Stomach (tissue), 8 donors: ENCODE measurements at regions not wholly inside any gene's neighbourhood (a gene's known extent, or its start where the extent isn't known, plus 50 kb on each side); places are given as distances from the start of the nearest gene placed in this dataset.
"Not testable (repeated sequence)": the region's sequence is repeated elsewhere in the genome, so short reads cannot be mapped to it uniquely, and the experiment has no call there.

Source experiments
- DNase-seq, 2 donors: peaks; one replicate each; pipeline versions ENCODE4 v3.0.0 to v3.0.0-alpha.2; 2013 to 2019
- H3K27ac ChIP-seq, 5 donors: fragments of 200-600 bp in 4 of 5; sonication (generic) in 4 of 5; one replicate each; pipeline ENCODE4 v1.5.1; 2013 to 2019; ENCODE audit warnings: mild to moderate bottlenecking in 1 of 5, moderate library complexity in 1 of 5
- H3K27me3 ChIP-seq, 3 donors: fragments of 200-600 bp; sonication (generic); one replicate each; pipeline ENCODE4 v1.5.1; 2017 to 2019; ENCODE audit warnings: mixed run types in 1 of 3
- H3K36me3 ChIP-seq, 4 donors: fragments of 200-600 bp; sonication (generic); 1 replicate in 3 of 4; 2 replicates in 1 of 4; pipeline ENCODE4 v1.5.1; 2016 to 2019
- H3K4me1 ChIP-seq, 4 donors: fragments of 200-600 bp; sonication (generic); one replicate each; pipeline ENCODE4 v1.5.1; 2016 to 2019
- H3K4me3 ChIP-seq, 4 donors: fragments of 200-600 bp; sonication (generic) in 3 of 4; one replicate each; pipeline ENCODE4 v1.5.1; 2016 to 2019; ENCODE audit warnings: mild to moderate bottlenecking in 1 of 4
- H3K9me3 ChIP-seq, 4 donors: fragments of 200-600 bp; sonication (generic); one replicate each; pipeline ENCODE4 v1.5.1; 2016 to 2019
- EP300 ChIP-seq: sonication (generic); formaldehyde crosslinking; IDR thresholded peaks from one replicate; pipeline ENCODE4 v1.6.1; 2017; ENCODE audit warnings: antibody characterized with exemption
- POLR2A ChIP-seq, 4 donors: fragments of 450-650 bp; IDR thresholded peaks; one replicate each; pipeline ENCODE4 v1.6.1; 2016; ENCODE audit warnings: antibody characterized with exemption in 4 of 4, control low read depth in 2 of 4, mild to moderate bottlenecking in 1 of 4, moderate library complexity in 1 of 4
- POLR2AphosphoS5 ChIP-seq, 3 donors: sonication (generic); formaldehyde crosslinking; IDR thresholded peaks; one replicate each; pipeline ENCODE4 v1.6.1; 2016; ENCODE audit warnings: antibody characterized with exemption in 3 of 3
- WGBS, 5 donors: extraction: QIAGEN DNeasy Blood & Tissue Kit in 3 of 5; methylation state at CpG; one replicate each; pipeline versions ENCODE4 v1.1.5 to v1.1.7; 2013 to 2018; 5-methylcytosine and 5-hydroxymethylcytosine counted together
- intact Hi-C: fragments of 100-400 bp; cut with DNase I; formaldehyde crosslinking; loops from one replicate; pipeline ENCODE4 v1.15.1; 2023; ENCODE audit warnings: low total_unique reads
- TF ChIP-seq, protein P1 (sequence below), 7 experiments: fragments of 450-650 bp in 4 of 7; fragments of 200-600 bp in 3 of 7; sonication (generic) in 3 of 7; IDR thresholded peaks; one replicate each; pipeline ENCODE4 v1.5.1; 2016 to 2019; ENCODE audit warnings: antibody characterized with exemption in 7 of 7, control low read depth in 2 of 7, mild to moderate bottlenecking in 1 of 7
- donor health status: healthy with polysubstance abuse.
- donor health status: Bipolar disorder and iron deficiency.
- donor health status: healthy.

DNA sequence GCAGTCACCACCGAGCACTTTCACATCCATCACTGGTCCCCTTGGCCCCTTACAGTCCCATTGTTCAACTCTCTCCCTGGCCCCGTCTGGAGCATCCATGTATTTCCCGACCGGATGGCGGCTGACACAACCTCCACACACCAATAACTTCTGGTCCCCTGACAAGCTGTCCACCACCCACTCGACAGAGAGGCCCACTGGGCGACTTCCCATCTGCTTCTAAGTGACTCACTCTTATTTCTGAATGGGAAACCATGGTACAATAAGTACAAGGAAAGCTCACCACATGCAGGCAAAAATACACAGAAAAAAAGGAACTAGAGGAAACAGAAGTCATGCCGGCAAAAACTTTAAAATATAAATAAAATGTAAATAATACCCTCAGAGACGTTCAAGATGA is 82.9 kb upstream of the RAB12 start:
- Histone ChIP-seq H3K4me3 (no peak overlapping the region), H3K27ac (no peak overlapping the region), H3K4me1 (no peaks in the 10 kb centered on the region), H3K9me3 (peaks cover 7 to 28% (median 26%) of the 10 kb centered on the region in 4 donors), H3K36me3 (no peaks in the 10 kb centered on the region), H3K27me3 (peaks cover 0 to 21% (median 6%) of the 10 kb centered on the region in 3 donors)
- TF ChIP-seq POLR2A (IDR thresholded peaks at IDR 0.05) (no peak), POLR2AphosphoS5 (IDR thresholded peaks at IDR 0.05) (no peak), EP300 (no peak)
- TF ChIP-seq, protein P1, sequence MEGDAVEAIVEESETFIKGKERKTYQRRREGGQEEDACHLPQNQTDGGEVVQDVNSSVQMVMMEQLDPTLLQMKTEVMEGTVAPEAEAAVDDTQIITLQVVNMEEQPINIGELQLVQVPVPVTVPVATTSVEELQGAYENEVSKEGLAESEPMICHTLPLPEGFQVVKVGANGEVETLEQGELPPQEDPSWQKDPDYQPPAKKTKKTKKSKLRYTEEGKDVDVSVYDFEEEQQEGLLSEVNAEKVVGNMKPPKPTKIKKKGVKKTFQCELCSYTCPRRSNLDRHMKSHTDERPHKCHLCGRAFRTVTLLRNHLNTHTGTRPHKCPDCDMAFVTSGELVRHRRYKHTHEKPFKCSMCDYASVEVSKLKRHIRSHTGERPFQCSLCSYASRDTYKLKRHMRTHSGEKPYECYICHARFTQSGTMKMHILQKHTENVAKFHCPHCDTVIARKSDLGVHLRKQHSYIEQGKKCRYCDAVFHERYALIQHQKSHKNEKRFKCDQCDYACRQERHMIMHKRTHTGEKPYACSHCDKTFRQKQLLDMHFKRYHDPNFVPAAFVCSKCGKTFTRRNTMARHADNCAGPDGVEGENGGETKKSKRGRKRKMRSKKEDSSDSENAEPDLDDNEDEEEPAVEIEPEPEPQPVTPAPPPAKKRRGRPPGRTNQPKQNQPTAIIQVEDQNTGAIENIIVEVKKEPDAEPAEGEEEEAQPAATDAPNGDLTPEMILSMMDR (IDR thresholded peaks at IDR 0.05), result no peak
- 65 to 73% (median 67%) methylated on average over 9 of the region's 9 CpGs for WGBS, 5 donors
- DNase-seq, result no peak
- intact Hi-C loops, result no loop called here

DNA sequence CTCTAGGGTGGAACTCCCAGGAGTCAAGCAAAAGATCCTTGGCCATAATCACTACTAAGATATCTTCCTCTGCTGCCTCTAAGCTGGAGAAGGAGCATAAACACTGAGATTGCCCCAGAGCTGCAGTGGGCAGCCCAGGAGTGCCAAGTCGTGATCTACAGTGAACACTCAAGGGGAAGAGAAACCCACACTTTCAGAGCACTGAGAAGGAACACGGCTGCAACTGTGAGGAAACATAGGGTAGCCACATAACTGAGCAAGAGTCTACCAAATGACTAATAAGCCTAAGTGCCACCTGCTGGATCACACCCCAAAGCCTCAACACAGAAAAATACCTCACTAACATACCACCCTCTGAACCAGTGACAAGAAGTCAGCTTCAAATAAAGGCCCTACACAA is 79.6 kb upstream of the RAB12 start:
- Histone ChIP-seq H3K4me1 (no peaks in the 10 kb centered on the region), H3K27ac (no peak overlapping the region), H3K36me3 (no peaks in the 10 kb centered on the region), H3K27me3 (peaks cover 0 to 11% (median 6%) of the 10 kb centered on the region in 3 donors), H3K9me3 (peaks cover 9 to 48% (median 40%) of the 10 kb centered on the region in 4 donors), H3K4me3 (no peak overlapping the region)
- 67 to 79% (median 76%) methylated on average over 2 of the region's 2 CpGs for WGBS, 5 donors
- DNase-seq, result no peak
- TF ChIP-seq POLR2A (IDR thresholded peaks at IDR 0.05) (no peak), POLR2AphosphoS5 (IDR thresholded peaks at IDR 0.05) (no peak), EP300 (no peak)
- TF ChIP-seq, protein P1 (IDR thresholded peaks at IDR 0.05), result no peak
- intact Hi-C loops, result no loop called here

DNA sequence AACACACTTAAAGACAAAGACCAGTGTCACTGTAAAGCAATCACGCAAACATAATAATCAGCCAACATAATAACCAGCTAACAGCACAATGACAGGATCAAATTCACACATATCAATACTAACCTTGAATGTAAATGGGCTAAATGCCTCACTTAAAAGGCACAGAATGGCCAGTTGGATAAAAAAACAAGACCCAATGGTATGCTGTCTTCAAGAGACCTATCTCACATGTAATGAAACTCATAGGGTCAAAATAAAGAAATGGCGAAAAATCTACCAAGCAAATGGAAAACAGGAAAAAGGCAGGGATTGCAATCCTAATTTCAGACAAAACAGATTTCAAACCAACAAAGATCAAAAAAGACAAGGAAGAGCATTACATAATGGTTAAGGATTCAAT is 78.2 kb upstream of the RAB12 start:
- H3K4me1 ChIP-seq, H3K27me3 ChIP-seq, DNase-seq, intact Hi-C loops, H3K36me3 ChIP-seq, H3K4me3 ChIP-seq, H3K27ac ChIP-seq: not testable (repeated sequence)
- H3K9me3 ChIP-seq, result peaks cover 9 to 48% (median 40%) of the 10 kb centered on the region in 4 donors
- 85 to 96% (median 91%) methylated on average over 2 of the region's 2 CpGs for WGBS, 5 donors

DNA sequence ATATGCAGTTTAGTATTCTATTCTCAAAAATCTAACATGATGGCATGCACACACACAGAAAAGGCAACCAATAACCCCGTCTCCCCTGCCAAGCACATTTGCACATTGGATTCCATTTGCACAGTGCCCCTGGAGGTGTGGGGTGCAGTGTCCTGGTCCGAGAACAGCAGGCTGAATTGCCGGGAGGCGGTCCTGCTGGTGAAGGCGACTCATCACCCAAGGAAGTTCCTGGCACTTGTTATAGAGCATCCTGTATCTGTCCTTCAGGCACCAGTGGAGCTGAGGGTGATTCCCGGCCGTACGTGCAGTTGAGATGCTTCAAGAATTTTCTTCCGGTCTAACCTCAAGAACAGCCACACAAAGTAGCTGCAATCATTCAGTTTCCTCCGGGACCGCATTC is 73.0 kb upstream of the RAB12 start:
- 72 to 82% (median 73%) methylated on average over 11 of the region's 11 CpGs for whole genome bisulfite sequencing, 5 donors
- H3K4me1 ChIP-seq, result no peaks in the 10 kb centered on the region
- no peak for DNase-seq
- TF ChIP-seq POLR2AphosphoS5 (IDR thresholded peaks at IDR 0.05) (no peak), EP300 (no peak), POLR2A (IDR thresholded peaks at IDR 0.05) (no peak)
- TF ChIP-seq, protein P1 (IDR thresholded peaks at IDR 0.05), result no peak
- peaks cover 2 to 21% (median 15%) of the 10 kb centered on the region in 4 donors for H3K9me3 ChIP-seq
- H3K4me3 ChIP-seq, result no peak overlapping the region
- H3K27ac ChIP-seq, result no peak overlapping the region
- H3K36me3 ChIP-seq, result no peaks in the 10 kb centered on the region
- H3K27me3 ChIP-seq, result no peaks in the 10 kb centered on the region
- intact Hi-C loops, result no loop called here

DNA sequence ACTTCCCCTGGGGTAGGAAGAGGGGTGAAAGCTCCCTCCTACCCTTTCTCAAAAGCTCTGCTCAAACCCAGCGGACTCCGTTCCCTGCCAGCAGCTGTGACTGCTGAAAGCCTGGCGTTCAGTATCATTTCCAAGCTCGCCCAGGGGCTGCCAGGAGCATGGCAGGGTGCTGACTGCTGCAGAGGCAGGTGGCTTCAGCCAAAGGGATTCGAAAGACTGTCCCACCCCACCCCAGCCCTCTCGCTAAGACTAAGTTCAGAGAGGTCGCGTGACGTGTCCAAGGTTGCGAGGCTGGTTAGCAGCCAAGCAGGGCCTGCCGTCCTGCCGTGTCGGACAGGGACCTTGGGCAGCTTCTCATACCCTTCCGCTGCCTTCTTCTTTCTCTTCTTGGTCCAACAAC is 72.3 kb upstream of the RAB12 start:
- H3K4me1 ChIP-seq, result no peaks in the 10 kb centered on the region
- no peaks in the 10 kb centered on the region for H3K36me3 ChIP-seq
- intact Hi-C loops, result no loop called here
- H3K4me3 ChIP-seq, result no peak overlapping the region
- WGBS, 5 donors, result 86 to 91% (median 89%) methylated on average over 10 to 14 of the region's 14 CpGs
- H3K9me3 ChIP-seq, result peaks cover 0 to 14% (median 8%) of the 10 kb centered on the region in 4 donors
- TF ChIP-seq EP300, result no peak
- TF ChIP-seq POLR2A (IDR thresholded peaks at IDR 0.05), result no peak
- TF ChIP-seq, protein P1 (IDR thresholded peaks at IDR 0.05), result no peak
- TF ChIP-seq POLR2AphosphoS5 (IDR thresholded peaks at IDR 0.05), result no peak
- H3K27me3 ChIP-seq, result no peaks in the 10 kb centered on the region
- no peak overlapping the region for H3K27ac ChIP-seq
- no peak for DNase-seq
